ENCODE measurements at regions not wholly inside any gene's neighbourhood (a gene's known extent, or its start where the extent isn't known, plus 50 kb on each side); places are given as distances from the start of the nearest gene placed in this dataset.

DNA sequence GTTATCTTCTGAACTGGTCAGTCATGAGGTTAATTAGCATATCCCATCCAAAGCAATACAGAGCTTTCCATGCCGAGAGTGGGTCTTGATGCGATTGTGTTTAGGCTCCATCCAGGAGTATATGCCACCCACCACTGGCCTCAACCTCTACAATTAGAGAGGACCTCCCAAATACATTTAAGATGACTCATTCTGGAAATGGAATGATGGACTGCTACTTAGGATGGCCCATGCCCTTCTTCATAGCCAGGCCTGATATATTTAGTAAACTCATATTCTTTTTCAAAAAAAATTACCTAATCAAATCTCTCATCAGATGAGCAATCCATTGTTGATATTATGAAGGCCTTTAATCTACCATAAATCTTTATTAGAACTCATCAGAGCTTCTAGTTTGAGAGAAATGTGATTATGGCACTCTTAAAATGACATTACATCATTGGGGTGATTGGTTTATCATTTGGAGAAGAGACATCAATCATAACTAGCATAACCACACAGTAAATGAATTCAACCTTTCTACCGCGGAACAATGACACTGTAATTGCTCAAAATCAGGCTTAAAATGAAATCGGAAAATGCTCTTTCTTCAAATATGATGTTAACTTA is 414.2 kb upstream of the WWC1 start:
- DNase-seq, result no peak

DNA sequence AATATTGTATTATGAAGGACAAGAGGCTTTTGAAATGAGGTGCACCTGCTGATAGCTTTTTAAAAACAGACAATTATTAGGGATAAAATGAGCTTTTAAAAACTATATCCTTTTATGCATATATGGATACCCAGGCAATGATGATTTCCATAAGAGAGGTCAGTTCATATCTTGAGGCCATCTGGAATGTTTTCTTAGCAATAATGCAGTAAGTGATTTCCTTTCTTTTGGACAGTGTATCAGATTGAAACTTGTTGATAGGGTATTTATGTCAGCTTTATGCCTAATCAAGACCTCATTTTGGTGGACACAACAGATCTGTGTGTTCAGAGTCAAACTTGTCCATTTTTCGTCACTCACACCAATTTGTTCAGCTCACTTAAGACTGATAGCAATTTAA is 413.5 kb upstream of the WWC1 start:
- DNase-seq, result no peak

DNA sequence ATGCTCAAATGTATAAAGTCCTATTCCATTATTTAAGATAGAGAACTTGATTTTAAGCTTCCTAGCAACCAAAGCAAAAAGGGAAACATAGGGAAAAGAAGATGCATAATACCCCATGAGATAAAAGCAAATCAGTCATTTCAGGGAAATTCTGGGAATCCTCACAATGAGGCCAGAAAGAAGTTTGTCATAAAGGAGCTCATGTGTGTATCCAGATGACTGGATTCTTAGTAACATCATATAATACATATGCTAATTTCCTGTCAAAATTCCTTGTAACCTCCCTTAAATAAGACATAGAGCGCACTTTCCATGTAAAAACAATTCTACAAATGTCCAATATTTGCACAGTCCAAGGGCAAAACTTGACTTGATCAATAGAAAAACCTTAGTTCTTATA is 411.0 kb upstream of the WWC1 start:
- no peak for DNase-seq

DNA sequence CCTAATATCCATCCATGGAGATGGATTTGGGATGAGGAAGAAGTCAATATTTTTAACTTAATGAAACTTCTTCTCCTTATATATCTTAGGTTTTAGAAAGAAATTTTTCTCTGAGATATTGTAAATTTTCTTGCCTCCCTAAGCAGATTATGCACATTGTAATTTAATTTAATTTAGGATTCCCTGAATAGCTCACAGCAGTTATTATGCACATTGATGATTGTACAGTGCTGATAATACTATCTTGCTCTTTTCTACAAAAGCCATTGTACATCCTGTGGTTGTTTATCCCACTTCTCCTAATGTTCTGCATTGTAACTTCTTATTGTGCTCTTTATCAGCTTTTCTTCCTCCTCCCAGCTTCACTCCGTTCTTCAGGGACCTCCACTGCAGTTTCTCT is 410.4 kb upstream of the WWC1 start:
- no peak for DNase-seq

DNA sequence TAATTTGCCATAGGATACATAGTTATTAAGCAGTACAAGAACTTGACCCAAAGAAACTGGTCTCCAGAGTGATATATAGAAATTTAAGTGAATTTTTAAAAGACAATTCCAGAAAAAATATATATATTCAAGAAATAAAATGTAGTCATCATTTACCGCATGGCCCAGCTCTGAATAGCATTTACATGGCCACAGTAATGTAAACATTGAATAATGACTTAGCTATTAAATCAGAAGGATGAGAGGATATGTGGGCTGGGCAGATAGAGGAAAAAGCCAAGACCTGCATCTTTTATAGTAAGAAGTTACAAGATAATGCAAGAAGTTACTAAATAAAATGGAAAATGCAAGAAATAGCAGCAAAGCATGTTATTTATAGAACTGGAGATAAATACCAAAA is 405.2 kb upstream of the WWC1 start:
- DNase-seq, result no peak

DNA sequence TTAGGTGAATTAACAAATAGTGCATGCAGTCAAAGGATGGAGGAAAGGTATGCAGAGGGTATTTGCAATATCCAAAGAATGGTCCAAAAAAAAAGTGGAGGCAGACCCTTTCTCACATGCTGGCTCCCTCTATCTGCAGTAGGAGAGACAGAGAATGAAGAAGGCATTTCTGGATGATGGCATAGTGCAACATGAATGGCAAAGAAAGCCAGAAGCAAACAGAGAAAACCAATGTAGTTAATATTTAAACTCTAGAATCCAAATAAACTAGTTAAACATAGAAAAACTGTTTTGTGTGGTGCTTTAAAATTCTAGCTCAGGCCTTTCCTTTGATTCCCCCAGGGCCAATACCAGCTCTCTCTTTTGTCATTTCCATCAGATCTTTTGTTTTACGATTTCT is 403.1 kb upstream of the WWC1 start:
- DNase-seq, result no peak

DNA sequence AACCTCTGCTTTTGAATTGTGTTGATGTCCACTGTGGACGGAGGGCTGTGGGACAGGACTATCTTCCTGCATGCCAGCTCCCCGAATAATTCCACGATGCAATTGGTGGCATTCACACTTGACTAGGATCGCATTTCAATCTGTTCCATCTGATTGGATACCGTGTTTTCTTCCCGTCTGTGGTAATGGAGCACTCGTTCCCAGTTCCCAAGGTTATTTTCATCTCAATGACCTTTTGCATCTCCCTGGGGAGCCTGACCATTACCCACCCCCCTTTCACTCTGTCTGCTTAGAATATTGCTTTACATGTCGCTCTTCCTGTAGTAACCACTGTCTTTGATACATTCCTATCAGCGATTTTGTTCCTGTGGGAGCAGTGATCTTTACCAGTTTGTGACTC is 402.2 kb upstream of the WWC1 start:
- no peak for DNase-seq

DNA sequence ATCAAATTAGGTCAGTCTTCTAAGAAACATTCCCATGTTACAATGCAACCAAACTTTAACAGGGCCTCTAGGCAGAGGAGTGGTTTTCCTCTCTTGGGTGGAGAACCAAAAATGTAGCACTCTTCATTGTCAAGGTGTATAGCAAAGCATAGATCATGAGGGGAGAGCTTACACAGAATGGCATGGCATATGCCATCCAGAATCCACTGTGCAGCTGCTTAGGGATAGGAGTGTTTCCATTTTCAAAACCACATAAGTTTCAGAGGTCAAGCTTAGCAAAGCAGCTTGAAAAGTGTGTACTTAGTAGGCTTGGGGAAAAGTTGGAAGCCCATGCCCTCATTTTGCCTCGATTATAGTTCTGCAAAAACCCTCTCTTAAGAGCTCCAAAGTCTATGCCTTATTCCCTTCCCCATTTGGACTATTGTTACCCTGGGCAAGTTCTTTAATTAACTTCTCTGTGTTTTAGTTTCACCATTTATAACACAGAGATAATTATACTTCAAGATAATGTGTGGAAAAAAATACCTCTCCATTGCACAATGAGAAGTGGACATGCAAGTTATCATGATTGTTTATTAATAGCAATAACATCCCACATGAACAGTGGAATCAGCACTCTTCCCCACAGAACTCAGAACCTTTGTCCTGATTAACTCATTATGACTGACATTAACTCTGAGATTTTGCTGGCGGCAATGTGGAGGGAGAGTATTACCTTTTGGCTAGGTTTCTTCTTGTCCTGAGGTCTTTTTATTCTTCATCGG is 398.9 kb upstream of the WWC1 start:
- no peak for DNase-seq

DNA sequence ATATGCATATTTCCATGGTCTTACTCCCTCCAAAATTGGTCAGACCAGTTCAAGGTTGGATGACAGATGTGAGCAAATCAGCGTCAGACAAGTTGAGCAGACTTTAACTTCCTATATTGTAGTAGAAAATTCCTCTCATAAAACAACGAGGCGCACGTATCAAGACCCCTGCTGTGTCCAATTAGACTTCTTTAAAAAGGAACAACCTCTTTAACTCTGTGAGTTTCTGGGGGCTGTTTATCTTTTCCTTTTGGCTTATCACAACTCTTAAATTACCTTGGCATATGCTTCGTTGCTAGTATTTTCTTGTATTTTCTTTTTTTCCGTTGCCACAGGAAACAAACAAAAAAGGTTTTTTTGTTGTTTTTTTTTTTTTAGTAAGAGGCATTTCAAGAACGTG is 398.2 kb upstream of the WWC1 start:
- DNase-seq, result no peak

DNA sequence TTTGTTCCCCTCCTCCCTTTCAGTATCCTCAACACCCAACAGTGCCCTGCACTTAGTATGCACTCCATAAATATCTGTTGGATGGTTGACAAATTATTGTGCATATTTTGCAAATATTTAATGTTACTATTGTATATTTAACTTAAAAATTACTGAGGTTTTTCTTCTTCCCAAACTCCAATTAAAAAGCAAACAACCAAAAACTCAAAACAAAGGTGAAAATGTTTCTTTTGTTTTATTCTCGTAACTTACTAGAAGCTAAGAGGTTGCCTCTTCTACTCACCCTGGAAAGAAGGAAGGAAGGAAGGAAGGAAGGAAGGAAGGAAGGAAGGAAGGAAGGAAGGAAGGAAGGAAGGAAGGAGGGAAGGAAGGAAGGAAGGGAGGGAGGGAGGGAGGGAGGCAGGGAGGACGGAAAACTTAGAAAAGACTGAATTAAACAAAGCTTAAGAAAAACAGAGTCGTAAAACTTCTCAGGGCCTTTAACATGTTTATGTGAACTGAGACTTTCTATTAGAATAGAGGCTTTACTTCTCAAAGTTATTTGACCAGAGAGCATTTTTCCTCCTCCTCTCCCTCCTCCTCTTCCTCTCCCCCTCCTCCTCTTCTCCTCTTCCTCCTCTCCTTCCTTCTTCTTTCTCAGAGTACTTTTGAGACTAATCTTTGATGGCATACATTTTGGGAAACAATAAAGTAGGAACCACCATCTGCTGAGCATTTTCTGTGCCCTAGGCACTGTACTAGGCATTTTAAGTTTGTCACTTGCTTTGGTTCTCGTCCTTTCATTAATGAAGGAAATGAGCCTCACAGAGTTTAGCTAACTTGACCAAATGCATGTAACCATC is 396.6 kb upstream of the WWC1 start:
- no peak for DNase-seq

DNA sequence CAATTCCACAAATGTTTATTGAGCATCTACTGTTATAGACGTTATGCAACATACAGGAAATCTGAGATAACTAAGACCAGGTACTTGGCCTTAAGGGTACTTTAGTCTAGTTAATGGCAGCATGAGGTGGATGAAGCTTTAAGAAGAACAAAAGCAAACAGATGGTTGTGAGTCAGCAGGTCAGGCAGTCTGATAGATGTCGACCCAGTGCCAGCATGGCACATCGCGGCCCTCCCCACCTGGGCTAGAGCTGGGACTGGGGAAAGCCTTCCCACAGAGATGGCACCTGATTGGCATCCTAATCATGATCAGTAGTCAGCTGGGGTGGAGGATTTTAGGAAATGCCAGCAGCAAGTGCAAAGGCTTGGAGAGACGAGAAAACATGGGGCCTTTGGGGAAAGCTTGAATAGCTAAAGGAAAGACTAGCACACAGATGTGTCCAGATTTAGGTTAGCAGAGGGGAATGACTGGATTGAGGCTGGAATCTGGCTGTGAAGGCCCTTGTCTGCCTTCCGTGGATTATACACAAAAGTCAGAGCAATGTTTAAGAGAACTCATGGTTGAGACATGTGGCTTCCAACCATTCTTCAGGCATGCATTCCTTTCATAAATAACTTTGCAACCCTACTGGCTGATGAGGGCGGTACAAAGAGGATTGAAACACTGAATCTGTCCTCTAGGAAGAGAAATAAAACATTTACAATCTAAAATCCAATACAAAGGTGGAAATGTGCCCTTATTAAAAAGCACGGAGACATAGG is 395.4 kb upstream of the WWC1 start:
- DNase-seq, result no peak

DNA sequence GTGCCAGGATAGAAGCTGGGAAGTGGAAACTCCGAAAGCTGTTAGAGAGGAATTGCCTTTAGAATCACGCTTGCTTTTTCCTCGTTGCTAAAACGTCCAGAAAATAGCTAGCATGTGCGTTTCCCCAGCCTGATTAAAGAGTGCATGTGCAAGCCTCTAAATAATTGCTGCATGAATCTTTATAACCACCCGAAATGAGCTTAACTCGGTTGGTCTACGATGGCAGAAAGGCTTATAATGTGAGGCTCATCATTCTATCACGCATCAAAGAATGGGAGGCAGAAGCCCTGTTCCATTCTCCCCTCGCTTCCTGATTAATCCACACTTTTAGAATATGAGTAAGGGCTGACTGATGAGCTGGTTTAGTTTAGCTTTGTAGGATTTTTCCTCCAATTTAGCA is 394.6 kb upstream of the WWC1 start:
- no peak for DNase-seq

DNA sequence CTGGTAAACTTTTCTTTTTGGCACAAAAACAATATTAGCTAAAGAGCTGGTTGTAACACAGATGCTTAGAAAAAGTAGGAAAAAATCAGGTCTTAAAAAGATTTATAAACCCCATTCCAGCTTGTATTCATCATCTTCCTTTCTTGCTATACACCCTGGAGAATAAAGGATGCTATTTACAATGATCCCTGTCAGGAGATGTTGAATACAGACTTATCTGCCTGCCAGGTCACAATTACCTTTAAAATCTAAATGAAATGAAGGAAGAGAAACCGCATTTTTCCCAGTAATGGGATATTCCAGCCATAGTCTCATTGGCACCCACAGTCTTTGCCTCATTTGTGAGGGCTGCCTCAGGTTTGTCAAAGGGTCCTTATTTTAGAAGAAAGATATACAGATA is 394.1 kb upstream of the WWC1 start:
- DNase-seq, result no peak

DNA sequence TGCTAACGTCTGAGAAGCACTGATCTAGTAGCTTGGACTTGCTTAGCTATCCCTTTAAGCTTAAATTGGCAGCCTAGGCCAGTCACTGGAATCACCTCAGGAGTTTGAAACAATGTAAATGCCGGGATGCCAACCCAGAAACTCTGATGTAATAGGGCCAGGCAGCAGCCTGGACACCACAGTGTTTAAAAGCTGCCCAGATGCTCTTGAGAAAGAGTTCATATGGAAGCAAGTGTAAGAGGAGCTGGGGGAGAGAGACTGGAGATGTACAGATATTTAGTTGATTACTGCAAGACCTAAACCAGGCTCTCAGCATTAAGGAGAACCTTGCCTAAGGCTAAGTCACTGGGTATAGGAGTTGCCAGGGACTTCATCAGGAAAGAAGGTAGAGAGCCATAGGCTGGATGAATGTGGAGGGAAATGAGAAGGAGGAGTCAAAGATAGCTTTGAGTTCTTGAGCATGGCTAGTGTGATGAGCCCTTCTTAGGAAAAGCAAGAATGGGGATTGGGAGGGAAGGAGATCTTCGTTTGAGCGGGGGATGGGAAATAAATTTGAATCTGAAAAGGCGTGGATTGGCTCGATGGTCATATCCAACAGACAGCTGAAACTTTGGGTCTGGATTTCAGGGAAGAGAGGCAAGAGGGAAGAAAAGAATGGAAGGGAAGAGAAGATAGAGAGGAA is 392.9 kb upstream of the WWC1 start:
- no peak for DNase-seq

DNA sequence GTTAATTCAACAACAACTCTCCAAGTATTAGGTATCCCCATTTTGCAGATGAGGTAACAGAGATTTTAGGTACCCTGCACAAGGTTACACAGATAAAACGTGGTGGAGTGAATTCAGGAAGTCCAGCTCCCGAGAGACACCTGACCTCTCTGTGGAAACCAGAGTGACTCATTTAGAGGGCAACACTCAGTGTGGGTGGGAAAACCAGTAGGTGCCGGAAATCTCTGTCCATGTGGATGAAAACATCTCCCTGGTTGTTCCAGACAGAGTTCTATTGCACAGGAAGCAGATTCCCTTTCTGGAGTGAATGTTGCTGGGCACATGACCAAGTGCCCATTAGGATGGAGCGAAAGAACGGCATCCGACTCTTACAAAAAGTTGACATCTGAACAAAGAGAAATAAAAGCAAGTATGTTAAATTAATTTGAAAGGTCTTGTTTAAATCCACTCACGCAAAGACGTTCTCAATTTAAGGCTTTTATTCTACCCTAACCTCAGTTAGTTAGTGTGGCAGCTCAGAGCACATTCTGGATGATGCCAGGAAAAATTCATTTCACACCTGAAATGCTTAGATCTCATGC is 391.9 kb upstream of the WWC1 start:
- no peak for DNase-seq

DNA sequence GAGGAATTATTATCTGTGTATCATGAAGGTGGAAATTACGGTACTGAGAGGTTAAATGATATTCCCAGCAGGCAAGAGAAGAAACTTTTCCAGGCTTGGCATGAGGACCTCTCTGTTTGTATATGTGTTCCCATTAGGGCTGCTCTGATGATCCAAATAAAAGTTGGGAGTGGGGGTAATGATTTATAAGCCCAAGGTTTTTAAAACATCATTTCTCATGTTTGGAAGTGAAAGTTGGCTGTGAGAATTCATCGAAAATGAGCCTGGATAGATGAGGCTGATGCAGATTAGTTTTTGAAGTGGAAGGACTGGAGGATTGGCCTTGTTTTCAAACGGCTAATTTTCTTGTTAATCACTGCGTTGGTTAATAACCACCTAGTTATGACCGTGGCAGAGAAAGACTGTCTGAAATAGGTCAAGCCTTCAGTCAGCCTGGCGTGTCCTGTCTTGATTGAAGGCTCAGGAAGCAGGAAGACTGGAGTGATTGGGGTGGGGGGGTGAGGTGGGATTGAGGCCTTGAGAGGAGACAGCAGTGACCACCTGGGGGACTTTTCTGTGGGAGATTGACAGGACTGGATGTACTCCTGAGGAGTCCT is 391.0 kb upstream of the WWC1 start:
- DNase-seq, result no peak

DNA sequence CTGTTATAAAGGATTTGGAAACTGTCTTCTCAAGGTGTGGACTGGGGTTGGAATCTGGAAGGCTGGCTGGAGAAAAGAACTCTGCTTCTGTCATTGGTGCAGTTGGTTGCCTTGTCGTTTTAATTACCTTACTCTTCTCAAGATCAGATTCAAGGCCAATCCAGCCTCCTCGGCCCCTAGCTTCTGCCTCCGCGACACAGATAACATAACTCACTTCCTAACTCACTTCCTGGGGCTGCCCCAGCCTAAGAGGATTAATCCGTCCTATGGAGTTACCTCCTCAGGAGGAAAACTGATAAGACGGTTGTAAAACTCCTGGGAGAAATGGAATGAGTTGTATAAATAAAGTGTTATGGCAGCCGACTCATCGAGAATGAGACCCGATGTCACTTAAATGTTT is 389.1 kb upstream of the WWC1 start:
- no peak for DNase-seq

DNA sequence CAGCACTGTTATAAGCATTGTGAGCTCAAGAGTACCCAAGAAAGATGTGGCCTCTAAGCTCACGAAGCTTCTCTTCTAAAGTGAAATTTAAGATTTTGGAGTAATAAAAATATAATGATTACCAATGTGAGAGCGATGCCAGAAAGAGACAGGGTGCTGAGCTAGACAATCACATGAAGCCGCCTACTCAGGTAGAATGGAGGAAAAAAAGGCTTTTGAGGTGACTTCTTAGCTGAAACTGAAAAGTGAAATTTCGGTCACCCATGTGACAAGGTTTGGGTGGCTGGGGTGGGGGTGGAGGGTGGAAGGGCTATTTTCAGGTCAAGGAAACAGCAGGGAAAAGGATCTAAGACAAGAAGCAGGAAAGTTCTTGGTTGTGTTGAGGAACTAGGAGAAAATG is 388.2 kb upstream of the WWC1 start:
- no peak for DNase-seq

DNA sequence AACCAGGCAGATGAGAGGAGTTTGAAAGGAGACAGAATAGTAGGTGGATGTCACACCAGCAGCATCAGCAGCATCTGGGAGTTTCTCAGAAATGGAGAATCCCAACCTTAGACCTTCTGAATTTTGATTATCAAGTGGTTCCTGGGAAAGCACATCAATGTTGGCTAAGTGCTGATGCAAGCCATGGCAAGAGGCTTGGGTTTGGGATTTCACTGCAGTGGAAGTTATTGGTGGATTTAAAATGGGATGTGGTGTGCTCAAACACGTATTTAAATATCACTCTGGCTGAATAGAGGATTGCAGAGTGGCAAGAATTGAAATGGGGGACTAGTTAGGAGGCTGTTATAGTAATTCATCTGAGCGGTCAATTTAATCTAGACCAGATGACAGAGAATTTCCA is 387.8 kb upstream of the WWC1 start:
- DNase-seq, result no peak

DNA sequence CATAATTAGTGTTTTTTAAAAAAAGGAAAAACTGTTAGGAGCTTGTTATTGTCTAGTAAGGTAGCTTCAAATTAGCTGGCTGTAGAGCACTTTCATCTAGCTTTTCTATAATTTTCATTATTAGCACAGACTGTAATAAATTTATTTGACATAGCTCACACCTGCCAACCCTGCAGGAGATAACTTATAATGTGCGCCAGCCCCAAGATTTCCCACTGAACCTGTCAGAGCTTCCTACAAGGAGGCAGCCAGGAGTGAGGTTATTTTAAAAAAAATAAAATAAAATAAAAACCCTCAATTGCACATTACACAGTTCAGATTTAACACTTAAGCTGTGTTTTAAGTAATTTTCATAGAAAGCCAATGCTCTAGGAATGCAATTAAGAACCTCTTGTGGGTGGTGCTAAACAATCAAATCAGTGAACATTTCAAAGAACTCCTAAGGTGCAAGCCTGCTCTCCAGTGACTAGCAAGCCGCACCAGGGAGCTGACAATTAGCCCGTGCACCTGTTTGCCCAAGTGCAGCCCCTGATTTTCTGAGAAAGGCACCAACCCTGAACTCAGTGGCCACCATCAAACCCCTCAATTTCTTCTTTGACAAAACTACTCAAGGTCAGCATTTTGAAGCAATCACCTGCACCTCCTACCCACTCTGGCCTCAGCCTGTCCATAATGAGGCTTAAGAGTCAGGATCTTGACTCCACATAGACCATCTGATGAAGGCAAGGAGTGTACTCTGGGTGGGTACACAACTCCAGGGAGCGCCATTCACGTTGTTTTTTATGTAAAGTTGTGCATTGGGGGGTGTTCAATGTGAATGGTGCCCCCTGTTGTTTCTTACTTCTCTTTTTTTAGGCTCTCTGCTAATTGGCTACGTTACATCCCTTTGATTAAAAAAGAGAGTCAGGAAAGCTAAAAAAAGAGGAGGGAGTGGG is 385.3 kb upstream of the WWC1 start:
- no peak for DNase-seq

DNA sequence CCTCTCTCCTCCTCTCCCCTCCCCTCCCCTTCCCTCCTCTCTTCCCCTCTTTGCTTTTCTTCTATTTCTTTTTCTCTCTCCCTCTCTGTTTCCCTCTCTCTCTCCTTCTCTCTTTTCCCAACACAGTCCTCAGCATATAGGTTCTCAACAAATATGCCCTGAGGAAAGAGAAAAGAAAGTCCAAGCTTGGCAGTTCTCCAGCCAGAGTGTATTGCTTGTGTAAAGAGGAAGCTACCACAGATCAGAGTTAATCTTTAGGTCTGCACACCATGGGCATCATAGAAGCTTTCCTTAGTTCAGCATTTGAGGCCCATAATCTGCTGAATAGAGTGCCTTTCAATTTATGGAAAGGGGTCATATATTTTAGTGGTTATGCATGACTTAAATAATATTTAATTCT is 382.8 kb upstream of the WWC1 start:
- no peak for DNase-seq

Data from dermis blood vessel endothelial cell (primary cell).